Stimulated activated effector memory CD8-positive, alpha-beta T cell treated with anti-CD3 and anti-CD28 coated beads, Interleukin-12 subunit alpha, Interleukin-12 subunit beta, amount 100 ng/mL, for 72 hours (primary cell): ENCODE measurements at regions not wholly inside any gene's neighbourhood (a gene's known extent, or its start where the extent isn't known, plus 50 kb on each side); places are given as distances from the start of the nearest gene placed in this dataset.

ENCODE experiments used
- ATAC-seq: fragments of 150-1000 bp; cut with Tn5 transposase; 2 replicates; pipeline ENCODE4 v1.10.0; 2021
- DNase-seq, 2 donors: peaks; one replicate each; pipeline ENCODE4 v3.0.0; 2021 to 2022; ENCODE audit warnings: low spot score in 2 of 2
- H3K27ac Mint-ChIP-seq: one replicate; pipeline ENCODE4 v1.8.0; 2022; ENCODE audit warnings: mild to moderate bottlenecking, mixed read lengths
- H3K36me3 Mint-ChIP-seq: one replicate; pipeline ENCODE4 v1.8.0; 2022; ENCODE audit warnings: mild to moderate bottlenecking, mixed read lengths
- H3K4me1 Mint-ChIP-seq: one replicate; pipeline ENCODE4 v1.8.0; 2022; ENCODE audit warnings: mixed read lengths
- H3K4me3 Mint-ChIP-seq: one replicate; pipeline ENCODE4 v1.8.0; 2022; ENCODE audit warnings: mild to moderate bottlenecking, mixed read lengths
- H3K9me3 Mint-ChIP-seq: one replicate; pipeline ENCODE4 v1.8.0; 2022; ENCODE audit warnings: mixed read lengths

DNA sequence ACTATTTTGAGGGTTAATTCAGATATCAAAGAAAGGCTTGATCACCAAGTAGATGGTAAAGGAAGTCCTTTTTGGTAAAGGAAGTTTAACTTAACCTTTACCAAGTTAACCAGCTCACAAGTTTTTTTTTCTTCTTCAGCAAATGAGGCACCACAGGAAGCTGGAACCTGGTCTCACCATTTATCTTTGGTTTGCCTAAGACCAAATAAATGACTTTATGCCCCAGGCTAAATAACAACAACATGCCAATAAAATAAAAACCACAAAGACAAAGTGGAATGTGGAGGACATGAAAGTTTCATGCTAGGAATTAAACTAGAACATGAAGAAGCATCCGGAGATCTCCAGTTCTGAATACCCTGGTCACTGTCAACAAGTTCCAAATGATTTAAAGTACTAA, 116.8 kb upstream of the PRICKLE1 start:
- DNase-seq (no peak), ATAC-seq (no peak)
- peaks cover 4% of the 10 kb centered on the region for H3K9me3 Mint-ChIP-seq
- no peak overlapping the region for H3K27ac Mint-ChIP-seq
- H3K4me3 Mint-ChIP-seq: no peak overlapping the region
- no peaks in the 10 kb centered on the region for H3K36me3 Mint-ChIP-seq
- H3K4me1 Mint-ChIP-seq: no peaks in the 10 kb centered on the region

DNA sequence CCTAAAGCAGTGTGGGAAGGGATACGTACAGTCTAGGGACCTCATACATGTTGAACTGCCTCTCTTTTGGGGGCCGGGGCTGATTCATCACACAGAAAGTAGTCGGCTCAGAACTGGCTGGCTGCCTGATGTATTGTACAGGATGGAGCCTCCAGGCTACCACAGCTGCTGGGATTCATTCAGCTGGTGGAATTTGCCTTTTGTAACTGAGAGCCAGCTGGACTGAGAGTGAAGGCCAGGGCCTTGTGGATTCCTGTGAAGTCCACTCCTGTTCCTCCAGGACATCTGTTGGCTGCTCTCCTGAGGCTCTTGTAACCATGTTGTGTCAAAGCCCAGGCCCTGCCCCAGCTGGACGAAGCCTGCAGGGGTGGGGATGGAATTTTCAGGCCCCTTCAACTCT, 116.3 kb upstream of the PRICKLE1 start:
- no peak for ATAC-seq
- no peak overlapping the region for H3K4me3 Mint-ChIP-seq
- DNase-seq: no peak
- no peaks in the 10 kb centered on the region for H3K9me3 Mint-ChIP-seq
- H3K36me3 Mint-ChIP-seq: no peaks in the 10 kb centered on the region
- no peaks in the 10 kb centered on the region for H3K4me1 Mint-ChIP-seq
- H3K27ac Mint-ChIP-seq: no peak overlapping the region

DNA sequence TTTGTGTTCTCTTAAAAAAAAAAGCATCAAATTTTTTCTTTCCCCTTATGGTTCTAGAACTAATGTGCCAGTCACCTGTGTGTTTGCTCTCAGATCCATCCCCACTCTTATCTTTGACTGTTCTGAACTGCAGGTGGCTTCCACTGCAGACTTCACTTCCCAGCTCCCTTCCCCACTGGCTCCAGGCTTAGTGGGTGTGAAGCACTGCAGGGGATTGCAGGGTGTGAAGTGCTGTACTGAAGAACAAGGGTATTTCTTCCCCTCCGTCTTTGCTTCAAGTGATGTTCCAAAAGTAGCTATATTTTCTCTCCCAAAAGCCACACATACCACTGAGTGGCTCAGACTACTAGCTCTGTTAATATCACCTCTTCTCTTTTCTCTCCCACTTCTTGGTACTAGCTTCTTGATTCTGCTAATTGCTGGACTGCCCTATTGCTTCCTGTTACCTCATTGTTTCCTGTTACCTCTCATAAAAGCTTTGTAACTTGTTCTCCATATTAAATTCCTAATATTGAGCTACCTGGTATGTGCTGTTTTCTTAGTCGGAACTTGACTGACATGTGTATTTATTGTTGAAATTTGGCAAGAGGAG, 115.4 kb upstream of the PRICKLE1 start:
- Mint-ChIP-seq H3K4me1 (no peaks in the 10 kb centered on the region), H3K4me3 (no peak overlapping the region), H3K9me3 (no peaks in the 10 kb centered on the region), H3K27ac (no peak overlapping the region), H3K36me3 (no peaks in the 10 kb centered on the region)
- DNase-seq (no peak), ATAC-seq (no peak)

DNA sequence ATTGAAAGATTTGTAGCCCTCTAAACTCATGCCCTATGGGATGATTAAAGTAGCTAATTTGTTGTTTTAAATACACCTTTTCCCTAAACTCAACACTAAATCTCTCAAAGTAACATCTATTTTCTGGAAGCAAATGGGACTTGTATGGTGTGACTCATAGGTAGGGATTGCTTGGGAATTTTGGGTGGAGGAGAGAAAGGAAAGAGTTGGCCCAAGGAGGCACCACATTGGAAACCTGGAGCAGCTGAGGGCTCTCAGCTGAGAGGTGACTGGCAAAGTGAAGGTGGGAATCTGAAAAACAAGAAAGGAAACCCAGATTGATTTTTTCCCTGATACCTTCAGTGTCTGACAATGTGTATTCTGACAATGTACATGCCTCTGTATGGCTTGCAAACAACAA, 114.8 kb upstream of the PRICKLE1 start:
- Mint-ChIP-seq H3K4me3 (no peak overlapping the region), H3K4me1 (no peaks in the 10 kb centered on the region), H3K36me3 (no peaks in the 10 kb centered on the region), H3K9me3 (no peaks in the 10 kb centered on the region), H3K27ac (no peak overlapping the region)
- DNase-seq (no peak), ATAC-seq (no peak)

DNA sequence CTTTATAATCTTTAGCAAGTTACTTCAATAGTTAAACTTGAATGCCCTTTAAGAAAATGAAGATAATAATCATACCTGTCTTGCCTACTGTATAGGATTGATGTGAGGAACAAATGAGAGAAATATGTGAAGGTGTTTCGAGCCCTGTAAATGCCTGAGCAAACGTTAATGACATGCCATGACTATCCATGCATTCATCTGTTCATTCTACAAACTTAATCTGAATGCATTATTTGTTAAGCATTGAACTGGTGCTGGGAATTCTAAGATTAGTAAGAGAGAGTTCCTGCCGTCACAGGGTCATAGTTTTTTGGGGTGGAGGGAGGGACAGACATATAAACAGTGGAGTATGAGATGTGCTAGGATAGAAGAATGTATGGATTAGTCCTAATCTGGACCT, 111.5 kb upstream of the PRICKLE1 start:
- no peak for DNase-seq
- Mint-ChIP-seq H3K27ac (no peak overlapping the region), H3K9me3 (peaks cover 5% of the 10 kb centered on the region)

DNA sequence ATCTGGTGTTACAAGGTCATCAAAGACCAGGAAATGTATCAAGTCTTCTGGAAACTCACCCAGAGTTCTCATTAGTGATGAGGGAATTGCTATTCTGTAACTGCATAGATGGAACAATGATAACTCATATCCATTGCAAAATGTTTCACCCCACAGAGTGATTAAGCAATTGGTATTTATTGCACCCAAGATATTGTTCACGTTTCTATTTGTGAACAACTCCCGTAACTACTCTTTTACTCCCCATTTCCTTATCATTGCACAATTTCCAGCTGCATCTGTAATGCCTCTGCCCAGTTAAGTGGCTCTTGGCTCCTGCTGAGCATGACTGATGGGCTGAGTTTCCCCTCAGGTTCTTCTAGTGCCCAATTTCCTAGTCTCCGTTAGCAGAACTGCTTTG, 108.7 kb upstream of the PRICKLE1 start:
- H3K9me3 Mint-ChIP-seq: peaks cover 8% of the 10 kb centered on the region
- no peaks in the 10 kb centered on the region for H3K36me3 Mint-ChIP-seq
- DNase-seq (no peak), ATAC-seq (no peak)
- H3K4me1 Mint-ChIP-seq: no peaks in the 10 kb centered on the region
- H3K27ac Mint-ChIP-seq: no peak overlapping the region
- no peak overlapping the region for H3K4me3 Mint-ChIP-seq

More for the DNA sequence above, 111.5 kb upstream of the PRICKLE1 start:
- Mint-ChIP-seq H3K4me3 (no peak overlapping the region), H3K4me1 (no peaks in the 10 kb centered on the region), H3K36me3 (no peaks in the 10 kb centered on the region)
- no peak for ATAC-seq

DNA sequence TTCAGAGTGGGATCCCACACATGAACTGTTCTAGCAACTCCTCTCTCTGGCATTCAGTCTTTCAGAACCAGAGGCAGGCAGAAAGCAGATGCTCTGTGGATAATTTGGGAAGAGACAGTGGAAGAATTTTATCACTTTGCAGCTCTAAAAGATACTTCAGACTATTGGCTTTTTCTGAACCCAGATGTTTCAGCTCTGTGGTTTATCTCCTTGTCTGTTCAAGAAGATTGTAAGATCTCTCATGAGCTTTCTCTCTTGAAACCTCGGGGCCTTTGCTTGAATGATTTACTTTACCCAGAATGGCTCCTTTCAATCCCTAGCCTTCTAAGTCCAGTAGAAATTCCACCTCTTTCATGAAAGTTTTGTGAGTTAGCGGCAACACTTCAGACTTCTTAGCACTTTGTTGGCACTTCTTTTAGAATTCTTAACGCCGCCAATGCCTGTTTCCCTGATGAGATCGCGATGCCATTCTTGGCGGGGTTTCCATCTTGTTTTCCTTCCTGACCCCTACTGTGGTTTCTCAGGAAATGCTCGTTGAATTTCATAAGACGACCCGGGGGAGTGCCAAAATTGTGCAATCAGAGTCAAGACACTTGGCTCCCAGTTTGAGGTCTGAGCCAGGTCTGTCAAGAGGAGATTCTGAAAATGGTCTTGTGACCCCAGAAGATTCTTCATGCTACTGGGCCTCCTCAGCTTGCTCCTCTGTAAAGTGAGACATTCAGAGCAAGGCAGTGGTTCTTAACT, 107.0 kb upstream of the PRICKLE1 start:
- ATAC-seq (no peak), DNase-seq (no peak)
- H3K36me3 Mint-ChIP-seq: no peaks in the 10 kb centered on the region
- H3K4me1 Mint-ChIP-seq: no peaks in the 10 kb centered on the region
- peaks cover 11% of the 10 kb centered on the region for H3K9me3 Mint-ChIP-seq
- H3K4me3 Mint-ChIP-seq: no peak overlapping the region
- H3K27ac Mint-ChIP-seq: no peak overlapping the region

DNA sequence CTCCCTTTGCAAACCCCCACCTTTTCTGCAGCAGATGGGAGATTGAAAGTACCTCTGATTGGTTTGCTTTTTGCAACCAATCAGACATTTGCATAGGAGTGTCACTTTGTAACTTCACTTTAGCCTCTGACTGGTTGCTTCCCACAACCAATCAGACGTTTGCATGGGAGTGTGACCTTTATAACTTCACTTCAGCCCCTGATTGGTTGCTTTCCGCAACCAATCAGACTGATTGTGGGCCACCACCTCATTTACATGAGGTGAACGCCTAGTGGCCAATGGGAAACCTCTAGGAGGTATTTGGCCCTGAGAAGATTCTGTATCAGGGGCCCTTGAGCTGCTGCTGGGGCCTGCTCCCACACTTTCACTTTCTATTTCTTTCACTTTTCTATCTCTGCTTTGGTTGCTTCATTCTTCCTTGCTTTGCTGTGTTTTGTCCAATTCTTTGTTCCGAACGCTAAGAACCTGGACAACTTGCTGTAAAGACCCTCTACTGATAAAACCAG, 106.0 kb upstream of the PRICKLE1 start:
- DNase-seq: no peak
- Mint-ChIP-seq H3K9me3 (peaks cover 11% of the 10 kb centered on the region), H3K27ac (no peak overlapping the region), H3K4me1 (no peaks in the 10 kb centered on the region), H3K36me3 (no peaks in the 10 kb centered on the region), H3K4me3 (no peak overlapping the region)
- ATAC-seq: no peak

DNA sequence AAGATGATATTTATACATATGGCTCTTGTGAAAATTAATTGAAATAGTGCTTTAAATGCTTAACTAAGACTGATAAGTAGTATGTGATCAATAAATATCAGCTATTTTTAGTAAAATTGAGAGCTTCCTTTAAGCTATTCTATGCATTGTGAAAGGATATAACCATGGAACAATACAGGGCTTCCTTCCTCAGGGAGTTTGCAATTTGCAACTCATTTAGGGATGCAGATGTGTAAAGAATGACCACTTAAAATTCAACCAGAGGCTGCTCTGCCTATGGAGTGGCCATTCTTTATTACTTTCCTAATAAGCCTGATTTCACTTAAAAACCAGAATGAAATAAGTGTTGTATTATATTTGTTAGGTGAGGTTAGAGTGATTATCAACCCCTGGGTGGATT, 103.2 kb upstream of the PRICKLE1 start:
- H3K4me3 Mint-ChIP-seq: no peak overlapping the region
- H3K4me1 Mint-ChIP-seq: no peaks in the 10 kb centered on the region
- H3K36me3 Mint-ChIP-seq: no peaks in the 10 kb centered on the region
- H3K27ac Mint-ChIP-seq: no peak overlapping the region
- peaks cover 6% of the 10 kb centered on the region for H3K9me3 Mint-ChIP-seq
- ATAC-seq (no peak), DNase-seq (no peak)

DNA sequence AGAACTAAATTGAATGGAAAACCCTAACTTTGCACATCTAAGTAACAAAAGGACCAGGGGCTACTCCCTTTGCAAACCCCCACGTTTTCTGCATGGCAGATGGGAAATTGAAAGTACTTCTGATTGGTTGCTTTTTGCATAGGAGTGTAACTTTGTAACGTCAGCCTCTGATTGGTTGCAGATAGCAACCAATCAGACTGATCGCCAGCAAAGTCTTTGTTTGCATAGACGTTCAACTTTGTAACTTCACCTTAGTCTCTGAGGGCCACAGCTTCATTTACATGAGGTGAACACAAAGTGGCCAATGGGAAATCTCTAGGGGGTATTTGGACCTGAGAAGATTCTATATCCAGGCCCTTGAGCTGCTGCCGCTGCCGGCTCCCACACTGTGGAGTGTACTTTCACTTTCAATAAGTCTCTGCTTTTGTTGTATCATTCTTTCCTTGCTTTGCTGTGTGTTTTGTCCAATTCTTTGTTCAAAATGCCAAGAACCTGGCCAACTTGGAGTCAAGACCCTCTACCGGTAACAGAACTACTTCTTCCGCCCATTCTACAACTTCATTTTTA, 102.5 kb upstream of the PRICKLE1 start:
- ATAC-seq: no peak
- H3K27ac Mint-ChIP-seq: no peak overlapping the region
- H3K36me3 Mint-ChIP-seq: no peaks in the 10 kb centered on the region
- no peaks in the 10 kb centered on the region for H3K4me1 Mint-ChIP-seq
- no peak for DNase-seq
- no peak overlapping the region for H3K4me3 Mint-ChIP-seq
- peaks cover 6% of the 10 kb centered on the region for H3K9me3 Mint-ChIP-seq

DNA sequence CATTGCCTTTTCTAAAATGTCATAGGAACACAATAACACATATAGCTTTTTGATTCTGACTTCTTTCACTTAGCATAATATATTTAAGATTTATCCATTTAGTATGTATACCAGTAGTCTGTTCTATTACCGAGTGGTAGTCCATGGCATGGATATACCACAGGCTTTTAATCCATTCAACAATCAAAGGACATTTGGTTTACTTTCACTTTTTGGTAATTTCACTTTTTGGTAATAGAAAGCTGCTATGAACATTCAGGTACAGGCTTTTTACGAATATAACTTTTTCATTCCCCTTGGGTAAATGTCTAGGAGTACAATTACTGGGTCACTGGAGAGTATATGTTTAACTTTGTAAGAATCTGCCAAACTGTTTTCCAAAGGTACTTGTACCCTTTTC, 100.7 kb upstream of the PRICKLE1 start:
- Mint-ChIP-seq H3K27ac (no peak overlapping the region), H3K9me3 (peaks cover 3% of the 10 kb centered on the region), H3K36me3 (no peaks in the 10 kb centered on the region), H3K4me3 (no peak overlapping the region), H3K4me1 (no peaks in the 10 kb centered on the region)
- no peak for DNase-seq
- ATAC-seq: no peak

DNA sequence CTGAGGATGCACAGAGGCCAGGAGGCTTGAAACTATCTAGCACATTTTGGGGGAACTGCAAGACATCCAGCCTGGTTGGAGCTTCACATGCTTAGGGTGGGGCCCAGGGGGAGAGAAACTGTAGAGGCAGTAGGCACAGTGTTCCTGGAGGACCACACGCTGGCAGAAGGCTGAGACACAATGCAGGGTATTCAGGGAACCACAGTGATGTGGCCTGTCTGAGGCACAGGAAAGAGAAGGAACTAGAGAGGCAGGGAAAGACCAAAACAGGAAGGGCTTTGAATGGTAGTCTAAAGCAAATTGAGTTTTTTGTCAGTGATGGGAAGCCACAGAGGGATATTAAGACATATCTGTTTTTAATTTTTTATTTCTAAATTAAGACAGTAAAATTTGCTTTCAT, 100.2 kb upstream of the PRICKLE1 start:
- H3K36me3 Mint-ChIP-seq: no peaks in the 10 kb centered on the region
- ATAC-seq (no peak), DNase-seq (no peak)
- no peak overlapping the region for H3K27ac Mint-ChIP-seq
- peaks cover 3% of the 10 kb centered on the region for H3K9me3 Mint-ChIP-seq
- H3K4me3 Mint-ChIP-seq: no peak overlapping the region
- no peaks in the 10 kb centered on the region for H3K4me1 Mint-ChIP-seq

DNA sequence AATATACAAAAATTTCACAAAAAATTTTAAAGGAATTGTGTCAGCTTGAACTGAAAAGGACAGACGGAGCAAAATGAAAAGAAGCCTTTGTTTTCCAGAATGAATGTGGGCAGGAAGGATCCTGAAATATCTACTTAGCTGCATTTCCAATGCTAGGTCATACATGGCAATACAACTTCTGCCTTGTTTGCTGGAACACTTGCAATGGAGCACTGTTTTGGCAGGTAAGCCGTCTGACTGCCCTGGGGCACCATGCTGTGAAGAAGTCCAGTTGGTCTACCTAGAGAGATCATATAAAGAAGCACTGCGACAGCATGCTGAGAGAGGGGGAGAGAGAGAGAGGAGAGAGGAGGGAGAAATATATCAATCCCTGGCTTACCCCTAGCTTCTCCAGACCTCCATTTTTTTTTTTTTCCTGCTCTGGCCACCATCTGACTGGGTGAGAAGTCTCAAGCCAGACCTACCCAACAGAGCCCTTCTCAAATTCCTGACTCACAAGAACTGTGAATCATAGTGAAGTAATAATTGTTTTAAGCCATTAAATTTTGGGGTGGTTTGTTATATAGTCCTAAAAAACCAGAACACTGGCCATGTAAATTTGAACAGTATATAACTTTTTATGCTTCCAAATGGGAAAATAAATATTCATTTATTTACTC, 97.1 kb upstream of the PRICKLE1 start:
- no peaks in the 10 kb centered on the region for H3K36me3 Mint-ChIP-seq
- no peaks in the 10 kb centered on the region for H3K4me1 Mint-ChIP-seq
- H3K27ac Mint-ChIP-seq: no peak overlapping the region
- DNase-seq (no peak), ATAC-seq (no peak)
- no peak overlapping the region for H3K4me3 Mint-ChIP-seq
- H3K9me3 Mint-ChIP-seq: no peaks in the 10 kb centered on the region

DNA sequence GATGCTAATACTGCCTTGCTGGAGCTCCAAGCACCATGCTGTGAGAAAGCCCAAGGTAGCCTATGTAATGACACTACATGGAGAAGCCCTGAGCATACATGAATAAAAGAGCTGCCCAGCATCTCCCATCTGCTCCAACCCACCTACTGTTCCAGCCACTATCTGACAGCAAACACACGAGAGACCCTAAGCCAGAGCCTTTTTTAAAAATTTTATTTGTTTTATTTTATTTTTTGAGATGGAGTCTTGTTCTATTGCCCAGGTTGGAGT, 95.2 kb upstream of the PRICKLE1 start:
- Mint-ChIP-seq H3K4me3 (no peak overlapping the region), H3K9me3 (no peaks in the 10 kb centered on the region), H3K27ac (no peak overlapping the region), H3K36me3 (no peaks in the 10 kb centered on the region), H3K4me1 (no peaks in the 10 kb centered on the region)
- ATAC-seq (no peak), DNase-seq (no peak)

DNA sequence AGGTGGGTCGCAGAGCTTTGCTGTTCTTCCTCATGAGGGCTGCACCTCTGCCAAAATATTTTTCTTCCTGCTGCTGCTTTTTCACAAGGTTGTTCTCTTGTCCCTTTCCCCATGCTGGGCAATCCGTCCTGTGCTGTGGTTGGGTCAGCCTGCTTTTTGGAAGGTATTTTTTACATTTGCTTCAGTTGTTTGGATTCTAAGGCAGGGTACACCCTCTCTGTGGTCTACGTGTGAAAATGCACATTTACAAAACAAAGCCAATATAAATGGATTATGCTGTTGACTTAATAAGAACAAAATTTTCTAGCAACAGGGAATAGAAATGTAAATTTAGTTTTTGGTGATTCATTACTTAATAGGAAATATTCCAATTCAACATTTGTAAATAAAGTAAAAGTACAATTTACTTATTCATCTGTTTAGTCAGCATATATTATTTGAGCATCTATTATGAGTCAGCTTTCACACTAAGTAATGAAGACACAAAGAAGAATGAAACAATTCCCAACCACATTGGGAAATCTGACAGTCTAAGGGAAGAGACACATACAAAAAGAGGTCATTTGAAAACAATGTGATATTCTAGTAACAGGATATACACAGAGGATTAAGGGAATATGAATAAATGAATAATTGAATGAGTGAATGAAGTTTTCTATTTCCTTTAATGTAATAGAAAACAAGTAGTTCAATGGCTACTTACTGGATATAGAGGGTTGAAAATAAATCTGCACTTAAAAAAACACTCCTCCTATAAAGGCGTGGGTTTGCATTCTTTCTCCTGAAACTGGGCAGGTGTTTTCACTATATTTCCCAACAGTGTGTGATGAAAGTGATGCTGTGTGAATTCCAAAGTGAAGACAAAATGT, 94.6 kb upstream of the PRICKLE1 start:
- DNase-seq (no peak), ATAC-seq (no peak)
- Mint-ChIP-seq H3K36me3 (no peaks in the 10 kb centered on the region), H3K27ac (no peak overlapping the region), H3K4me3 (no peak overlapping the region), H3K9me3 (no peaks in the 10 kb centered on the region), H3K4me1 (no peaks in the 10 kb centered on the region)
